NCI-H2081 (cell line): ENCODE measurements at regions not wholly inside any gene's neighbourhood (a gene's known extent, or its start where the extent isn't known, plus 50 kb on each side); places are given as distances from the start of the nearest gene placed in this dataset.
"Not testable (repeated sequence)": the region's sequence is repeated elsewhere in the genome, so short reads cannot be mapped to it uniquely, and the experiment has no call there.

Source experiments
- DNase-seq, 2 experiments: peaks; one replicate each; lab custom pipeline; 2025; lab: John Stamatoyannopoulos, UW

GRCh38 chr2:56021136-56021474 lies 97.5 kb upstream of the EFEMP1 start:
- peak in 1 of 2 experiments; percentile 51 for DNase-seq

- DNase-seq: peak; percentile 21 to 74
Measured at GRCh38 chr2:56021579-56021978, 98.0 kb upstream of the EFEMP1 start.

GRCh38 chr2:56025469-56026193 lies 102.0 kb upstream of the EFEMP1 start:
- no peak for DNase-seq

- DNase-seq: no peak
Measured at GRCh38 chr2:56026828-56027227, 103.2 kb upstream of the EFEMP1 start.

- no peak for DNase-seq
Measured at GRCh38 chr2:56030062-56030461, 106.5 kb upstream of the EFEMP1 start.

- no peak for DNase-seq
Measured at GRCh38 chr2:56030901-56031300, 107.3 kb upstream of the EFEMP1 start.

- no peak for DNase-seq
Measured at GRCh38 chr2:56034258-56034657, 110.7 kb upstream of the EFEMP1 start.

- peak; percentile 26 to 46 for DNase-seq
Measured at GRCh38 chr2:56040189-56040588, 116.6 kb upstream of the EFEMP1 start.

- no peak for DNase-seq
Measured at GRCh38 chr2:56040834-56041233, 117.3 kb upstream of the EFEMP1 start.

GRCh38 chr2:56047136-56047535 lies 123.6 kb upstream of the EFEMP1 start:
- DNase-seq: peak; percentile 91 to 99

GRCh38 chr2:56049233-56049845 lies 125.8 kb upstream of the EFEMP1 start:
- peak; percentile 64 to 75 for DNase-seq

GRCh38 chr2:56053679-56054078 lies 130.1 kb upstream of the EFEMP1 start:
- peak in 1 of 2 experiments; percentile 36 for DNase-seq

GRCh38 chr2:56055405-56055804 lies 128.4 kb upstream of the CCDC85A start:
- DNase-seq: no peak

- DNase-seq: not testable (repeated sequence)
Measured at GRCh38 chr2:56061327-56061726, 122.5 kb upstream of the CCDC85A start.

GRCh38 chr2:56068746-56069145 lies 115.0 kb upstream of the CCDC85A start:
- no peak for DNase-seq

GRCh38 chr2:56077359-56077915 lies 106.4 kb upstream of the CCDC85A start:
- DNase-seq: peak; percentile 7 to 55

GRCh38 chr2:56082665-56083064 lies 101.1 kb upstream of the CCDC85A start:
- no peak for DNase-seq

- no peak for DNase-seq
Measured at GRCh38 chr2:56084111-56084901, 99.5 kb upstream of the CCDC85A start.

GRCh38 chr2:56086336-56086735 lies 97.5 kb upstream of the CCDC85A start:
- no peak for DNase-seq

- DNase-seq: no peak
Measured at GRCh38 chr2:56088411-56088810, 95.4 kb upstream of the CCDC85A start.

GRCh38 chr2:56089931-56090330 lies 93.9 kb upstream of the CCDC85A start:
- DNase-seq: no peak

- no peak for DNase-seq
Measured at GRCh38 chr2:56099963-56100362, 83.8 kb upstream of the CCDC85A start.
